GM18873 (cell line): ENCODE measurements at regions not wholly inside any gene's neighbourhood (a gene's known extent, or its start where the extent isn't known, plus 50 kb on each side); places are given as distances from the start of the nearest gene placed in this dataset.

Experiments used
- ATAC-seq: cut with Tn5 transposase; IDR thresholded peaks from one replicate; pipeline ENCODE4 v1.9.1; 2021; ENCODE audit warnings: mild to moderate bottlenecking, moderate library complexity, moderate number of reproducible peaks; ENCODE audit not compliant: unreplicated experiment, low FRiP score

DNA sequence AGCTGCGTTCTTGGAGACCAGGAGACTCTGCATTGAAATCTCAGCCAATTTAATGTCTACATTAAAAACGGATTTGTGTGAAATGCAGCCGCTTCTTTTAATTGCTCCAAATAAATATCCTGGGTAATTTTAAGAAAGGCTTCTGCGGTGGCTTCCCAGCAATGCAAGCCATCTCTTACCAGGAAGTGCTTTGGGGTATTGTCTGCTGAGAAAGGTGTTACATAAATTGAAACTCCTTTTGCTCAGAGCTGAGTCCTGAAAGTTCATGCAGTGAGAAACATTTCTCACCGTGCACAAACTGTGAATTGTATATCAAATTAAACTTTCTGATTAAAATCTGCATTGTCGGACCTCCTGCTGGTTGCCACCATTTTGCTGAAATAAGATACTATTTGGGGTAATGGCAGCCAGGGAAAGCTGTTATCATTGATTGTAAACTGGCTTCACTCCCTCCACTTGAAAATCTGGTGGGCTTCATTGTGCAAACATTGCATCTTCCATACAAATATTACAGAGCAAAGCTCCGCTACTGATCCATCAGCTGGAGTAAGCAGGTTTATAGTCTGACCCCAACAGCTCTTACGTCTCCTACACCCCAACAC is 59.5 kb downstream of the ZIC5 start:
- no peak for ATAC-seq

DNA sequence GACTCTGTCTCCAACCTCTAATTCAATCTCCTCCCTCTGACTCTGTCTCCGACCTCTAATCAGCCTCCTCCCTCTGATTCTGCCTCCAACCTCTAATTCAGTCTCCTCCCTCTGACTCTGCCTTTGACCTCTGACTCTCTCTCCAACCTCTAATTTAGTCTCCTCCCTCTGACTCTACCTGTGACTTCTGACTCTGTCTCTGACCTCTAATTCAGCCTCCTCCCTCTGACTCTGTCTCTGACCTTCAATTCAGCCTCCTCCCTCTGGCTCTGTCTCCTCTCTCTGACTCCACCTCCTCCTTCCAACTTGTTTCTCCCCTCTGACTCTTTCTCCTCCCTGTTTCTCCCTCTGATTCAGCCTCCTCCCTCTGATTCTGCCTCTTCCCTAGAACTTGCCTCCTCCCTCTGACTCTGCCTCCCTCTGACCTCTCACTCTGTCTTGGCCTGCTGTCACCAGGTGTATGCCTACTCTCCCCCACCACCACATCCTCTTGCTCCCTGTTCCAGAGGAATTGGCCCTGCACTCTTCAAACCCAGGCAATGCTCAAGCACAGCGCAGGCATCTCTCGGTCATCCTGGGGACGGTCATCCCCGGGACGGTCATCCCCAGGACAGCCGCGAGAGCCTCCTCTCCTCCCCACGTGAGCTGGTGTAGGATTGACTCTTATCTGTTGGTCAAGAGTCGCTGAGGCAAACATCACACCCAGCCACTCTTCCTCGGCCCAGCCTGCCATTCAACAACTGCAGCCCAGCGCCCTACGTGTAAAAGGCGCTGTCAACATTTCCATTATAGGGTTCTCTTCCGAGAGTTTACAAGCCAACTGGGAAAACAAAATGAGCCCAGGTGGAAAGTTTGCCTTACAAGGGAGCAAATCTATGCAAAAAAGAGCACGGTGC is 60.2 kb downstream of the ZIC5 start:
- ATAC-seq: no peak

DNA sequence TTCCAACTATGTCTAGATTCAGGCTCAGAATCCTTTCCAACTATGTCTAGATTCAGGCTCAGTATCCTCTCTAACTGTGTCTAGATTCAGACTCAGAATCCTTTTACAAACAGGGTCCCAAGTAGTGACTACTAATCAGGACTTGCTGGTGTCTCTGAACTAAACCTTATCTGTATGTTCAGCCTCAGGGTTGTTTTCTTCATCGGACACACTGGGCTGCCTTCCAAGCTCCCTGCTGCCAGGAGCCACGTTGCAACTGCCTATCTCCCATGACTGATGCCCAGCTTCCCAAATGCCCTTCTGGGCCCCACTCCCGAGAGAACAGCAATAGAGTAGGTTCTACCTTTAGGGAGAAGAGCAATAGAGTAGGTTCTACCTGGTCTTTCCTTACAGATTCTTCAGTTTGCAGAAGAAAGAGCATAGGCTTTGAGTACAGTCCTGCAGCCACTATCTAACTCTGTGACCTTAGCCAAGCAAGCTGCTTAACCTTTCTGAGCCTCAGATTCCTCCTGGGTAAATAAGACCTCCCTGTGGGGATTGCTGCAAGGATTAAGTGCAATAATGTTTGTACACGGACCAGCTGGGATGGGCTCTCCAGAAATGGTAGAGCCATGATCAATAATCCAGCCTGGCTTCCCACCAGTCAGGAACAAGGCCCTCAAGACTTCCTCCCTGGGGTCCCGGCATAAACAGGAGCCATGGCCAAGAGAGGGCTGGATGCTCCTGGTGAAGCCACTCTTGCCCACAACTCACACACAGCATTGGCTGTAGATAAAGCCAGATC is 61.5 kb downstream of the ZIC5 start:
- ATAC-seq: no peak

DNA sequence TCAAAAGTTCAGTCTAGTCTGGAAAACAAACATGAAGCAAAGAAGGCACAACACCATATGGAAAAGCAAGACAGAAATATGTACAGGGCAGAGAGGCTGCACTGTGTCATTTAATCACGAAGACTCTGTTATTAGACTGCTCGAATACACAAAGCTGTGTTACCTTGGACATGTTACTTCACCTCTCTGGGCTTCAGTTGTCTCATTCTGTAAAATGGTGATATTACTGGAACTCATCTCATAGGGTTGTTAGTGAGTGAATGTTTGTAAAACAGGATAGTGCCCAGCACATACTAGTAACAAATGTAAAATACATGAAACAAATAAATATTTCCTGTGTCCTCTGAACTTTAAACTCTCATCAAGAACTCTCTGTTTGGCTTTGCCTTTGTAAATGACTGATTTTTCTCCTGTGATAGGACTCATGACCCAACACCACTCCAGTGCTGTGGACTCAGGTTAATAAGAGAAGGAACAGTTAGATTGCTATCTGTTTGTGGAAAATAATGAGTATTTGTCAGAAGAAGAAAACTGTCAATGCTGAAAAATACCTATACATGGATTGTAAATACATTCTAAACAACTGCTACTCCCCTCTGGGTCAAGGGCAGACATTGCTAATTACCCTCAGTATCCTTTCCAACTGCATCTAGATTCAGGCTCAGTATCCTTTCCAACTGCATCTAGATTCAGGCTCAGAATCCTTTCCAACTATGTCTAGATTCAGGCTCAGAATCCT is 62.3 kb downstream of the ZIC5 start:
- no peak for ATAC-seq

DNA sequence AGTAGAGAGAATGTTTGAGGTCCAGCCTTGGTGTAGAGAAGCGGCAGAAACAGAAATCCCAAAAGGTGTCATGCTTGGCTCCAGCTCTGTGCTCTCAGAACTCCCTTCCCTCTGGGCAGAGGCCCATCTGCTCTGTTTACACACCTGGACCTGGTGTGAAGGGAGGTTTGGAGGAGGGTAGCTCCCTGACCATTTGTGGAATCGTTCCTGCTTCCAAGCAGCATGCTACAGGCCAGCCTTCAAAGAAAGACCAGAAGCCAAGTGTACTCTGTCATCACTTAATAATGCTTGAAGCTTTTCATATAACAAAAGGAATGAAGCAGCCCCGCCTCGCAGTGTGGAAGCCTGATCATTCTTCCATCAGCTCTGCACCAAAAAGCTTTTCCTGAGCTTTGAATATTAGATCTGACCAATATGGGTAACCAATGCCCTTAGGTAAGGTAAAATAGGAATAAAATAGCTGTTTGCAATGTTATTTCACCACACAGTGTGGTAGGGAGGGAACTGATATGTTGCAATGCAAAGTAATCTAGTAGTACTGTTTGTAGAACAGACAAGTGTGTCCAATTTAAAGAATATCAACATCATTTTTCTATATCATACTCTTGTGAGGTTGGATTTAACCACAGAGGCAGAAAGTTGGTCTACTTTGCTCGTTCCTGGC is 63.3 kb downstream of the ZIC5 start:
- no peak for ATAC-seq

DNA sequence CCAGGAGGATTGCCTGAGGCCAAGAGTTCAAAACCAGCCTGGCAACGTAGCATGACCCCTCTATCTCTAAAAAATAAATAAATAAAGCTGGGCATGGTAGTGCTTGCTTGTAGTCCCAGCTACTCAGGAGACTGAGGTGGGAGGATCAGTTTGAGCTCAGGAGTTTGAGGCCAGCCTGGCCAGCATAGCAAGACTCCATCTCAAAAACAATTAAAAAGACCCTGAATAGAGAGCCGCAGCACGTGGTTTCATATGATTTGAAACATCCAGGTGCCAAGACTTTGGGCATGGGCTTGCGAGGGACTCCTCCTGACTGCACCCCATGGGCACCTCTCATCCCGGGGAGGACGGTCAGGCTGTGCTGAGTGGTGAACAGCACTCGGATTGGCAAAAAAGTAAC is 63.9 kb downstream of the ZIC5 start:
- ATAC-seq: no peak

DNA sequence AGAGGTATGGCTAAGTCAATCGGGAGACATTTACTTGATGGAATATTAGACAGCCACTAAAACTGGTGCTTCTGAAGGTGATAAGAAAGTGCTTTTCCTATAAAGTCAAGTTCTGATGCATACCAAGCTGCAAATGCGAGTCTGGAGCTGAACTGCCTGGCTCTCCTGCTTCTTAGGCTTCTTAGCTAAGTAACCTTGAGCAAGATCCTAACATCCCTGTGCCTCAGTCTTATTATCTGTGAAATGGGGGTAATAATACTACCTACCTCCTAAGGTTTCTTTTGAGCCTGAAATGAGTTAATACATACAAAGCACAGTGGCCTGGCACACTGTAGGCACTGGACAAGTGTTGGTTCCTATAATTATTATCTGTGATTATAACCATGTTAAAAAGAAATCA is 64.5 kb downstream of the ZIC5 start:
- ATAC-seq: no peak

DNA sequence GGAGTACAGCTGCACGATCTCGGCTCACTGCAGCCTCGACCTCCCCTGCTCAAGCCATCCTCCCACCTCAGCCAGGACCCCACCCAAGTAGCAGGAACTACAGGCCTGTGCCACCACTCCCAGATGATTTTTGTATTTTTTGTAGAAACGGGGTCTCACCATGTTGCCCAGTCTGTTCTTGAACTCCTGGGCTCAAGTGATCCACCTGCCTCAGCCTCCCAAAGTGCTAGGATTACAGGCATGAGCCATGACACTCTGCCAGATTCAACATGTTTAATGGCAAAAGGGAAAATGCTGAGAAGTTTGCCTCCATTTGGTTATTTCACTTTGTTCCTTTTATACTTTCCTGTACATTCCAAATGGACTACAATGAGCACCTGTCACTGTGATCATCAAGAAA is 65.8 kb downstream of the ZIC5 start:
- no peak for ATAC-seq

DNA sequence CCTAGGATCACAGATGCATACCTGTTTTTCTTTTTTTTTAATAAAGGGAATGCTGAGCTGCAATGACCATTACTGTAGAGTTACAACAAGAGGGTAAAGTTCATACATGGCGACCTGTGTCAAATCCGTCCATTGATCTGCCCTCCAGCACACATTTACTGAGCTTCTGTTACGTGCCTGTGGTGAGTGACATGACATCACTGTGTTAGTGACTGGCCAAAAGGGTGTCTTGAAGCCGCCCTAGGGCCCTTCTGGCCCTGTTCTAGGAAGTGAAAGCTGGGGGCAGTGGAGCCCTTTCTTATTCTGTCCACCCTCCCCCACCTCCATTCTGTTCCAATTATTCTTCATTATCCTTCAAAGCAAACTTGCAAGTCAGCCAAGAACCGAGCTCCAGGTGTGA is 66.3 kb downstream of the ZIC5 start:
- ATAC-seq: no peak

DNA sequence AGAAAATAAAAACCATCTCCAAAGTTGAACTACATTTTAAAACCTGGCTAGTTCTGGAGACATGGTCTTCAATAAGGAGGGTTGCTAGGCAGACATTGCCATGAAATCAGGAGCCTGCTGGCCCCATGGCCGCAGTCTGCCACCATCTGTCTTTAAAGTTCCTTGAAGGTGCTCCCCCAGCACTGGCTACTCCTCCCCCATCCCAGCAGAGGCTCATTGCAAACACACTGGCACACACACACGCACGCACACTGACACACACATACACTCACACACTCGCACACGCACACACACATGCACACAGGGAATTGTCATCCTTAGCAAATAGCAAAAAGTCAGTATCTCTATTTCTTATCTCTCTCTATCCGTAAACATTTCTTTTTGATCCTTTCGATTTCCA is 68.4 kb downstream of the ZIC5 start:
- ATAC-seq: no peak

DNA sequence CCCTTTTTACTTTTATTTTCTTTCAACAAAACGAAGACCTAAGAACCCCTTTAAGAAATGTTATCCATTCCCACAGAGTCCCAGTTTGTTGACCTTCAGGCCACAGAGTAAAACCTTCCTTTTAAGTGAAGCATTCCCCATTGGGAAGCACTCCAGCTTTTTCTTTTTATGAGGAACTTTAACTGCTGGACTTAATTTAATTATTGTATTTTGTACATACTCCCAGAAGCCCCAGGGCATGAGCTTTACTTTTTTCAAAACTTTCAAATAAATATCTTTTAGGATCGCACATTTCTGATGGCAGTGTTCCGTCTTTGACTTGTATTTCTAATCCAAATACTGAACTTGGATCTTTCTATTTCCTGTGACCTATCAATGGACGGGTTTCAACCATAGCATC is 68.9 kb downstream of the ZIC5 start:
- no peak for ATAC-seq

DNA sequence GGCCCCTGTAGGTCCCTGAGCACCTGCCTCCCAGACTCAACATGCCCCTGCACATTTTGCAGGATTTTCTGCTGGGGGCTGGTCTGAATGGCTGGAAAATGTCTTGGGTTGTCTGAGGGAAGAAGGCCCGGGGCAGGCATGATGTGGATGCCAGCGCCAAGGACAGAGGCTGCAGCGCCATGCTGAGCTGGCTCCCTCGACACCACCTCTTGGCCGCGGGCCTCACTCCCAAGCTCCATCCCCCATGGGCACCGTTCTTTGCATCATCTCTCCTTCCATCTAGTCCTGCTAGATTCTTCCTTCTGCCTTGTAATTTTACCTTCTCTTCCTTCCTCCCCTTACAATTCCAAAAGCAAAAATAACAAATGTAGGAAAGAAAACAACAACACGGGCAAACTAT is 70.6 kb downstream of the ZIC5 start:
- ATAC-seq: no peak

DNA sequence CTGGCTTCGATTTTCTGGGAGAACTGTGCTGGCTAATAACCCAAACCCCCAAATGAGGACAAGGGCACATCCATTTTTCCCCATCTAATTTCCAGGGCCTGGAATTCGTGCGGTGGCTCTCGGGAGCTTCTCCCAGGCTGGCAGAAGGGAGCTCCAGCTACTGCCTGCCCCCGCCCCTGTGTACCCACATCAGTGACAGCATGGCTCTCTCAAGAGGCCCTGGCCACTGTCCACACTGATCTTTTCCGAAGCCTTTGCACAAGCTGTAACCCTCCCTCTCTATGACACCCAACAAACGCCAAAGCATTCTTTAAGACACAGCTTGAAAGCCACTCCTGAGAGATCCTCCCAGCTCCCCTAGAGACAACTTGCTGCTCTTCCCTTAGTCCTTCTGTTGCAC is 73.1 kb downstream of the ZIC5 start:
- no peak for ATAC-seq

DNA sequence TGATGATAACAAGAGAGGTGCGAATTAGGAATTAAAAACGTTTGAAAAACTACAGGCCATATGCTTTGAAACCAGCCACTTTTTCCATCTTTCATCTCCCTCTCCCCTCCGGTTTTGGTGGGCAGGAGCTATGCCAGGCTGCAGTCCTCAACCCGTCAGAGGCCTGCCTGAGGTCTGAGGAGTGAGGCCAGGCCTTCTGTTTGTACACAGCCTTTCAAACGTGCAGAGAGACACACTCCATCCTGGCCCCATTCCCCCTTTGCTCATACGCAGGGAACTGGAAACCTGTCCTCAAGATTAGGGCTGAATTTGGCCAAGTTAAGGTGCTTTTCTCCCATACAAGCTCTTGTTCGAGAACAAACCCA is 74.5 kb downstream of the ZIC5 start:
- no peak for ATAC-seq

DNA sequence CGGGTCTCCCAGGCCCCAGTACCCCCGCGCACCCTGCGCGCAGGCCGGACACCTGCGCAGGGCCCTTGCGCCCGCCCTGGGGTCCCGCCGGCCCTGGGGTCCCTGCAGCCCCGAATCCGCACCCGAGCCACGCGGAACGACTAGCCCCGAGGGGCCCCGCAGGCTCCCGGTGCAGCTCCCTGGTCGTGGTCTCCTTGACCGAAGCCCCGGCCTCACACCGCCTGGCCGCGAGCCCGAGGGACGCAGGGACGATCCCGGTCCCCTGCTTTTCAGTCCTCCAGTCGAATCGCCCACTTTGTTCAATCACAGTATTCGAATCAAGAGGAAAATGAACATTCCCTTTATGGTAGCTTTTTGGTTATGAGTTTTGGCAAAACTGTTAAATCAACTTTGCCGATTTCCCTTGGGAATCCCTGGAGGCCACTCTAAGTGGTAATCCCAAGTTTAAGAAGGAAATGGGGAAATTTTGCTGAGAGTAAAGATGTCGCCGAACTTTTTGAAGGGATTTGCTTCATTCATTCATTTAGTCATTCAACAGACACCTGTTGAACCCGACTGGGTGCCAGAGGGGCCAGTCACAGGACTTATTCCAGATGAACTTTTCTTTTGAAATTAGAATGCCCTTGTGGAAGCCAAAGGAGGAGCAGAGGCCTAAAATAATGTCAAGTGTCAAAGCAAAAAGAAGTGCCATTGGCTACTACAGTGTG is 75.0 kb downstream of the ZIC5 start:
- ATAC-seq: no peak

DNA sequence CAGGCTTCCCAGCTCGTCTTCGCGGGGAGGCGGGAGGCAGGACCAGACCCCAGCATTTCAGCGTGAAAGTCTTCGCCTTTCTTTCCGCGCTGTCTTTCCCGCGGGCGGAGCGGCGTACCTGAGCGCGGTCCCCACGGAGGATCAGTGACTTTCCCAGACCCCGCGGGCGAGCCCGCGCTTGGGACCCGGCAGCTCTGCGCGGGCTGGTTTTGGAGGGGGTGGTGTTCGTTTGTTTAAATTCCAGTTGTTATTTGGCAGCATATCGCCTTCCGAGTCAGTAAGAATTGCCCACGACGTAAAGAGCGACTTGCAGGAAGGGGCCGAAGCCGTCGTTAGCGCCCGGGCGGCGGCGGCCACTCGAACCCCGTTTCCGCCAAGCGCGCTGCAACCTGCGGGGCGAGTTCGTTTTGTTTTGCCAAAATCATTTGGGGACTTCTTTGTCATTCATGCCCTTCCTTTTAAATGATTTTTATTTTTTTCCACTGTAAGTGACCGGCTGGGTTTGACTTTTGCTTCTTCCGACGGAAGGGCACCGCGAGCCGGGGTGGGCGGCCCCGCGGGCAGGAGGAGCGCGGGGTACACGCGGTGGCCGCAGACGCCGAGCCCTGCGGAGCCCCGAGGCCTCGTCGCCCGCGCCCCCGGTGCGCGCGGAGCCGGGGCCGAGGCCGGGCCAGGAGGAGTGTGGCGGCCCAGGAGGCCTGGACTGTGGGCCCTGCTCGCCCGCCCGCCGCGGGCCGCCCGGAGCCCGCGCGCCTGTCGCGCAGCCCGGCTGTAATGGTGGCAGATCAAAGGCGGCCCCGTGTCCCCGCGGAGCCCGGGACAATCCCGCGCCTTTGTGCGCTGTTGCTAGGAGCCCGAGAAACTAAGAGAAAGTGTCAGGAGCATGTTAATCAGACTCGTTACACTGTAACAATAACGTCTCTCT is 75.9 kb downstream of the ZIC5 start:
- ATAC-seq: no peak

DNA sequence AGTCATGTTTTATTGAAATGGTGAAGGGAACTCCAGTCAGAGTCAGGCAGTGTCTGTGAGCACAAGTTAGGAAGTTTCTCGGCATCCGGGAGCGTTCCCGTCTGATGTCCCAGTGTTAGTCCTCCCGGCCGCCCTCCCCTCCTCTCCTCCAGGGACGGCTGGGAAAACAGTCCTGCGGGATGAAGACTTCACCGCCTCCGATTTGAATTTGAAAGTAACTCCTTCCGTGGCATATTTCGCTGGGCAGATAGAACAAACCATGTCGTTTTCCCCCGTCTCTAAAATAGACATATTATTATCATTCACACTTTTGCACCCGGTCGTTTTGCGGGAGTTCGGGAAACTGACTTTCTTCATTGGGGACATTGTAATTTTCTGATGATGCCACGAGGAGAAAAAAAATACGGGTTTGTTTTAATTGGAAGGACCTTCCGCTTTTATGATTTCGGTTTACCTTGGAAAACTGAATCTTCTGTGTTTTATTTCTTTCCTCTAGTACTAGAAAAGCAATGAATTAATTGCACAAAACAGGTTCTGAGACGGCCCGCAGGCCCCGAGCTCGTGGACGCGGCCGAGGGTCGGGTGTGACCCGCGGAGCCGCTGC is 76.6 kb downstream of the ZIC5 start:
- no peak for ATAC-seq

DNA sequence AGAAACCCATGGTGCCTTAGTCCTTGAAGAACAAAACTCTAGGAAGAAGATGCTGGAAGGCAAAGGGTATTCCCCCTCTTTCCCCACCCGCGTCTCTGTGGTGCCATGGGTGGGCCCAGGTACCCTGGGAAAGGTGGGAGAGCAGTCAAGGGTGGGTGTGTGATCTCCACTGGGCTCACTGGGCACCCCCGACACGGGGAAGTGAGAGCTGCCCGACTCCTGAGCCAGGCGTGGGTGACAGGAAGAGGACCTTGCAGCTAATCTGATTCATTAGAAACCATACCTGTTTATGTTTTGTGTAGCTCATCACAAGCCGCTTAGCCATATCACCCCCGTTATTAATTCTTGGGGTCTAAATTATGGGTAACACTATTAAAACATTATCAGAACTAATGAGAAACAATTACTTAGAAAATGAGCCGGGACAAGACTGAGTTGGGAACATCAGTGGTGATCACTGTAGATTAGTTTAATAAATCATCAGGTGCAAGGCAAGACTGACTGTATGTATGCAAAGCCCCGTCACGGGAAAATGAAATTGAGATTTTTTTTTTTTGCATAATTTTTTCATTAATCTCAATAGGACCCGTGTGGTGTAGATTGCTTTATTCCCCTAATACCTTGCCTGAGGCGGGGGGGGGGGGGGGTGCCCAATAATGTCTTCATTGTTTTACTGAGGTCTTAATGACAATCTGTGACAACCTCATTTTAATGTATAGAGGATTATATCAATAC is 77.3 kb downstream of the ZIC5 start:
- ATAC-seq: no peak
